Heart right ventricle (tissue), 16 donors: ENCODE measurements at regions not wholly inside any gene's neighbourhood (a gene's known extent, or its start where the extent isn't known, plus 50 kb on each side); places are given as distances from the start of the nearest gene placed in this dataset.

Source experiments
- ATAC-seq, 8 donors: fragments of 200-7000 bp; cut with Tn5 transposase; one replicate each; pipeline ENCODE4 v1.9.1; 2020; ENCODE audit warnings: mild to moderate bottlenecking in 8 of 8, moderate library complexity in 8 of 8, moderate number of reproducible peaks in 1 of 8
- DNase-seq, 2 donors: peaks; one replicate each; pipeline ENCODE4 v3.0.0-alpha.2; 2020
- H3K27ac ChIP-seq, 10 donors: fragments of 200-600 bp; sonication (generic) in 2 of 10; one replicate each; pipeline versions ENCODE4 v1.5.0 to v1.8.0; 2020 to 2022; ENCODE audit warnings: mild to moderate bottlenecking in 3 of 10
- H3K27me3 ChIP-seq, 7 donors: fragments of 200-600 bp; one replicate each; pipeline ENCODE4 v1.8.0; 2021 to 2022; ENCODE audit warnings: mild to moderate bottlenecking in 2 of 7
- H3K36me3 ChIP-seq, 9 donors: fragments of 200-600 bp; sonication (generic) in 1 of 9; one replicate each; pipeline versions ENCODE4 v1.5.0 to v1.8.0; 2020 to 2022; ENCODE audit warnings: mild to moderate bottlenecking in 2 of 9
- H3K4me1 ChIP-seq, 9 donors: fragments of 200-600 bp; sonication (generic) in 1 of 9; one replicate each; pipeline versions ENCODE4 v1.5.0 to v1.8.0; 2020 to 2022; ENCODE audit warnings: mild to moderate bottlenecking in 4 of 9
- H3K4me3 ChIP-seq, 10 donors: fragments of 200-600 bp; sonication (generic) in 2 of 10; one replicate each; pipeline versions ENCODE4 v1.5.0 to v1.8.0; 2020 to 2022; ENCODE audit warnings: mild to moderate bottlenecking in 7 of 10, moderate library complexity in 2 of 10
- H3K9me3 ChIP-seq, 11 donors: fragments of 200-600 bp in 10 of 11; sonication (generic) in 2 of 11; one replicate each; pipeline versions ENCODE4 v1.5.0 to v1.8.0; 2013 to 2022; ENCODE audit warnings: mild to moderate bottlenecking in 2 of 11, control low read depth in 1 of 11, moderate library complexity in 1 of 11
- WGBS, 2 donors: extraction: QIAGEN DNeasy Blood & Tissue Kit; methylation state at CpG; one replicate each; pipeline ENCODE4 v1.1.7; 2013; ENCODE audit warnings: inconsistent platforms in 1 of 2; 5-methylcytosine and 5-hydroxymethylcytosine counted together
- intact Hi-C, 10 donors: fragments of 100-400 bp; cut with DNase I; formaldehyde crosslinking; loops; one replicate each; pipeline versions ENCODE4 v1.11.1 to v1.14.2; 2022
- TF ChIP-seq, protein P1 (sequence below), 9 donors: fragments of 200-600 bp; sonication (generic) in 2 of 9; IDR thresholded peaks; one replicate each; pipeline versions ENCODE4 v1.5.0 to v1.8.0; 2021 to 2022; ENCODE audit warnings: antibody characterized with exemption in 9 of 9, mild to moderate bottlenecking in 5 of 9, moderate library complexity in 1 of 9
- donor health status: Arrhythmogenic right ventricular cardiomyopathy.
- donor health status: ischemic (EF 13 %, LVEDD 7.1; RV severe dilation, severe dysfunction).
- donor health status: healthy with polysubstance abuse.
- donor health status: DM: no; HTN: yes; CAD: no.
- donor health status: DM: no; HTN: no; CAD: no.
- donor health status: ischemic (EF 25% LVEDD 6.9; RV normal size, moderate dysfunction).
- donor health status: ischemic (EF 25% LVEDD 5.7; RV mildly dilated, moderate dysfunction).
- donor health status: healthy.
- donor health status: DM: yes; HTN: yes; CAD: no.
- donor health status: Ischemic cardiomyopathy.
- donor health status: ischemic (EF 35%, LVEDD 5.7; RV mildly dilated, moderate dysfunction).
- donor health status: nonischemic (EF 11% LVEDD 7.7; RV severe dilation, severe dysfunction).
- donor health status: DM: yes; HTN: yes; CAD: no.
- donor health status: PGD.
- donor health status: ischemic (EF 29% LVEDD 5.4; RV normal size, mild dysfunction).
- donor health status: nonischemic (EF 23%, LVEDD 6.1; RV moderate dilation, normal function).

DNA sequence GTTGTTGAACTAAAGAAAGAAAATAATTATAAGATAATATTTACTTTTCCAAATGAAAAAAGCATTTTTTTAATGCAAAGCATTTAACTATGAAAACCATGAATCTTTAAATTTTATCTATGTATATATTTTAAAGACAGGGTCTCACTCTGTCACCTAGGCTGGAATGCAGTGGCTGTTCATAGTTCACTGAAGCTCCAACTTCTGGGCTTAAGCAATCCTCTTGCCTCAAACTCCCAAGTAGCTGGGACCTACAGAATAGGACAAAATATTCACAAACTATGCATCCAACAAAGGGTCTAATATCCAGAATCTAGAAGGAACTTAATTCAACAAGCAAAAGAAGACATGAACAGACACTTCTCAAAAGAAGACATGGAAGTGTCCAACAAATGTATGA lies 55.9 kb upstream of the ALB start:
- no peak overlapping the region for H3K4me3 ChIP-seq
- no peaks in the 10 kb centered on the region for H3K36me3 ChIP-seq
- intact Hi-C loops = loop anchor here in 2 of 10 donors (10.0 kb wide), 2 partner anchors 297 to 307 kb away; no protein-coding TSS in a partner anchor
- TF ChIP-seq, protein P1, sequence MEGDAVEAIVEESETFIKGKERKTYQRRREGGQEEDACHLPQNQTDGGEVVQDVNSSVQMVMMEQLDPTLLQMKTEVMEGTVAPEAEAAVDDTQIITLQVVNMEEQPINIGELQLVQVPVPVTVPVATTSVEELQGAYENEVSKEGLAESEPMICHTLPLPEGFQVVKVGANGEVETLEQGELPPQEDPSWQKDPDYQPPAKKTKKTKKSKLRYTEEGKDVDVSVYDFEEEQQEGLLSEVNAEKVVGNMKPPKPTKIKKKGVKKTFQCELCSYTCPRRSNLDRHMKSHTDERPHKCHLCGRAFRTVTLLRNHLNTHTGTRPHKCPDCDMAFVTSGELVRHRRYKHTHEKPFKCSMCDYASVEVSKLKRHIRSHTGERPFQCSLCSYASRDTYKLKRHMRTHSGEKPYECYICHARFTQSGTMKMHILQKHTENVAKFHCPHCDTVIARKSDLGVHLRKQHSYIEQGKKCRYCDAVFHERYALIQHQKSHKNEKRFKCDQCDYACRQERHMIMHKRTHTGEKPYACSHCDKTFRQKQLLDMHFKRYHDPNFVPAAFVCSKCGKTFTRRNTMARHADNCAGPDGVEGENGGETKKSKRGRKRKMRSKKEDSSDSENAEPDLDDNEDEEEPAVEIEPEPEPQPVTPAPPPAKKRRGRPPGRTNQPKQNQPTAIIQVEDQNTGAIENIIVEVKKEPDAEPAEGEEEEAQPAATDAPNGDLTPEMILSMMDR (IDR thresholded peaks at IDR 0.05) = no peak
- no peak overlapping the region for H3K27ac ChIP-seq
- H3K9me3 ChIP-seq = no peaks in the 10 kb centered on the region
- H3K27me3 ChIP-seq = peaks cover 0 to 7% (median 0%) of the 10 kb centered on the region in 7 donors
- ATAC-seq (no peak), DNase-seq (no peak)
- H3K4me1 ChIP-seq = no peaks in the 10 kb centered on the region

DNA sequence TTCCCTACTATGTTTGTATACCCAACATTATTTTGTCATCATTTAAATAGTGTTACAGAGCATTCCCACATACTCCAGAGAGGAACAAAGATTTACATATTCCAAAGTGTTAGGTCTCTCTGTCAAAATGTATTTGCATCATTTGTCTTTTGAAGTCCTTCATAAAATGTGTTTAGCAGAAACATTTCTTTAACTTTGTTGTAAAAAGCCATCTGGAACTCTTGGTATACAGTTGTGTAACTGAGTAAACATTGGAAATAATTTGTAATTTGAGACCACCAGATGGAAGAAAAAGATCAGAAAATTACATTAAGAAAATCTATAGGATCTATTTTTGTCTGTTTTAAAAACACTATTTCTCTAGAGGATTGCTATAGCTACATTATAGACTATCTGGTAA lies 56.6 kb upstream of the ALB start:
- ATAC-seq (no peak), DNase-seq (no peak)
- TF ChIP-seq, protein P1 (IDR thresholded peaks at IDR 0.05) = no peak
- Histone ChIP-seq H3K27ac (no peak overlapping the region), H3K4me3 (no peak overlapping the region), H3K9me3 (no peaks in the 10 kb centered on the region), H3K36me3 (no peaks in the 10 kb centered on the region), H3K4me1 (no peaks in the 10 kb centered on the region), H3K27me3 (peaks cover 0 to 7% (median 0%) of the 10 kb centered on the region in 7 donors)
- intact Hi-C loops = loop anchor here in 2 of 10 donors (10.0 kb wide), 2 partner anchors 297 to 307 kb away; no protein-coding TSS in a partner anchor

DNA sequence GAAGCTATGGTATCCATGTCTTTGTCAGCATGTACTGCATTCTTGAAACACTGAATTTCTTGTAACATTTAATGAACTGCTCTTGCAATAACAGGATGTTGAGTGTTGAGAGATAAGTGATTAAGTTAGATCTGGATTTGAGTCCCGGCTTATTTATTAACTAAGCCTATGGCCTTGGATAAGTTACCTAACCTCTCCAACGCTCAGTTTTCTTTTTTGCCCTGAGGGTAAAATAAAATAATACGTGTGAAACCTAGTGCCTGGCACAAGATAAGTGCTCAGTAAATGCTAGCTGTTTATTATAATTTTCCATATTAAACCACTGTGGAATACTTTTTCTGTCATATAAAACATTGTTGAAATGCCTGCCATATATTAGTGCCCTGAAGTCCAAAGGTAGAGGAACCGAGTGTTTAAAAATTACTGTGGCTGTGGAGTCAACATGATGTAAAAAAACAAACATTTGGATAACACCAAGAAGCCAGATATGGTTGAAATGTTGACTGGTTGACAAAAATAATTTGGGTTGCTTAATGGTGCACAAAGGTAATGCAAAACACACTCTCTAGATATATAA lies 58.6 kb upstream of the ALB start:
- ATAC-seq (no peak), DNase-seq (no peak)
- intact Hi-C loops = loop anchor here in 2 of 10 donors (10.0 kb wide), 2 partner anchors 299 to 309 kb away; no protein-coding TSS in a partner anchor
- H3K9me3 ChIP-seq = no peaks in the 10 kb centered on the region
- 47 to 62% methylated on average over 4 of the region's 4 CpGs for WGBS, 2 donors
- H3K36me3 ChIP-seq = no peaks in the 10 kb centered on the region
- TF ChIP-seq, protein P1 (IDR thresholded peaks at IDR 0.05) = no peak
- H3K4me1 ChIP-seq = no peaks in the 10 kb centered on the region
- no peak overlapping the region for H3K4me3 ChIP-seq
- H3K27me3 ChIP-seq = peaks cover 0 to 7% (median 0%) of the 10 kb centered on the region in 7 donors
- no peak overlapping the region for H3K27ac ChIP-seq

DNA sequence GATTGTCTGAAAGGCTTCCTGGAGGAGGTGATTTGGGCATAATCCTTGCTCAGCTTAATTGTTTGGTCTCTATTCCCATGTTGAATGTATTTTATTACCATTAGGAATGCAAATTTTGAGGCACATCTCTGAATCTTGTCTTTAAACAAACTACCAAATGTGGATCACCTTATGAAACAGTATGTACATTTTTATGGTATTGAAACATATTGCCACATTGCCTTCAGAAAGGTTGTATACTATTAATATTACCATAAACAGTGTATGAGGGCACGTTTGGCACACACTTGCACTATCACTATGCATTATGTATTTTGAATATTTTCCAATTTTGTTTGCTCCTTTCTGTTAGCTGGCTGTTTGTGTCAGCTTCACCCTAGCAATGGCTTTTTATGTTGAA lies 60.0 kb upstream of the ALB start:
- H3K27me3 ChIP-seq = peaks cover 0 to 9% (median 0%) of the 10 kb centered on the region in 7 donors
- TF ChIP-seq, protein P1 (IDR thresholded peaks at IDR 0.05) = no peak
- H3K4me3 ChIP-seq = no peak overlapping the region
- H3K9me3 ChIP-seq = no peaks in the 10 kb centered on the region
- H3K36me3 ChIP-seq = no peaks in the 10 kb centered on the region
- H3K4me1 ChIP-seq = no peaks in the 10 kb centered on the region
- intact Hi-C loops = loop anchor here in 2 of 10 donors (10.0 kb wide), 2 partner anchors 301 to 311 kb away; no protein-coding TSS in a partner anchor
- 77 to 79% methylated on average over 1 of the region's 1 CpG for WGBS, 2 donors
- ATAC-seq (no peak), DNase-seq (no peak)
- H3K27ac ChIP-seq = no peak overlapping the region
